GM06990 (cell line): ENCODE measurements at regions not wholly inside any gene's neighbourhood (a gene's known extent, or its start where the extent isn't known, plus 50 kb on each side); places are given as distances from the start of the nearest gene placed in this dataset.

Source experiments
- DNase-seq: peaks from one replicate; pipeline ENCODE4 v3.0.0-alpha.2; 2011; ENCODE audit not compliant: insufficient read length; ENCODE audit errors: extremely low read depth
- H3K27me3 ChIP-seq: replicated peaks from 2 replicates; pipeline ENCODE4 v1.6.0; 2011; ENCODE audit warnings: low read length; ENCODE audit not compliant: control insufficient read depth, insufficient read depth
- H3K36me3 ChIP-seq: 2 replicates; pipeline ENCODE4 v1.5.1; 2011; ENCODE audit warnings: low read length; ENCODE audit not compliant: control insufficient read depth, insufficient read depth
- H3K4me3 ChIP-seq: replicated peaks from 2 replicates; pipeline ENCODE4 v1.5.1; 2011; ENCODE audit warnings: low read depth, mild to moderate bottlenecking, control low read depth, low read length
- CTCF ChIP-seq: IDR thresholded peaks from 2 replicates; pipeline ENCODE4 v1.5.1; 2011; ENCODE audit warnings: low read length, control low read depth, mild to moderate bottlenecking, inconsistent platforms; ENCODE audit not compliant: insufficient read depth, poor library complexity, severe bottlenecking

GRCh38 chr6:74557236-74557635 is 648.6 kb downstream of the COL12A1 start:
- no peak for TF ChIP-seq CTCF
- Histone ChIP-seq H3K36me3 (no peaks in the 10 kb centered on the region), H3K4me3 (no peak overlapping the region), H3K27me3 (no peaks in the 10 kb centered on the region)
- no peak for DNase-seq

GRCh38 chr6:74554041-74554440 is 651.8 kb downstream of the COL12A1 start:
- no peaks in the 10 kb centered on the region for H3K36me3 ChIP-seq
- no peaks in the 10 kb centered on the region for H3K27me3 ChIP-seq
- H3K4me3 ChIP-seq = no peak overlapping the region
- no peak for DNase-seq
- no peak for TF ChIP-seq CTCF

GRCh38 chr6:74551896-74552295 is 654.0 kb downstream of the COL12A1 start:
- DNase-seq = no peak

GRCh38 chr6:74550821-74551220 is 655.0 kb downstream of the COL12A1 start:
- no peak for DNase-seq
- H3K36me3 ChIP-seq = no peaks in the 10 kb centered on the region
- no peak overlapping the region for H3K4me3 ChIP-seq
- no peak for TF ChIP-seq CTCF
- no peaks in the 10 kb centered on the region for H3K27me3 ChIP-seq

More at GRCh38 chr6:74551896-74552295, 654.0 kb downstream of the COL12A1 start:
- TF ChIP-seq CTCF = no peak
- no peaks in the 10 kb centered on the region for H3K36me3 ChIP-seq
- no peak overlapping the region for H3K4me3 ChIP-seq
- H3K27me3 ChIP-seq = no peaks in the 10 kb centered on the region

GRCh38 chr6:74549746-74550145 is 656.1 kb downstream of the COL12A1 start:
- no peak overlapping the region for H3K4me3 ChIP-seq
- no peak for TF ChIP-seq CTCF
- no peaks in the 10 kb centered on the region for H3K36me3 ChIP-seq
- no peak for DNase-seq
- H3K27me3 ChIP-seq = no peaks in the 10 kb centered on the region
